LNCaP clone FGC (cell line): ENCODE measurements at regions not wholly inside any gene's neighbourhood (a gene's known extent, or its start where the extent isn't known, plus 50 kb on each side); places are given as distances from the start of the nearest gene placed in this dataset.

Experiments used
- DNase-seq: peaks from one replicate; pipeline ENCODE4 v3.0.0-alpha.2; 2011; ENCODE audit warnings: low read depth
- H3K4me3 ChIP-seq: 2 replicates; pipeline ENCODE4 v1.5.1; 2011; ENCODE audit warnings: mild to moderate bottlenecking, low read depth, low read length, control low read depth
- TF ChIP-seq, protein P1 (sequence below): IDR thresholded peaks from 2 replicates; pipeline ENCODE4 v1.5.1; 2012; ENCODE audit warnings: mild to moderate bottlenecking; ENCODE audit not compliant: control insufficient read depth, insufficient read depth; ENCODE audit errors: extremely low read depth

DNA sequence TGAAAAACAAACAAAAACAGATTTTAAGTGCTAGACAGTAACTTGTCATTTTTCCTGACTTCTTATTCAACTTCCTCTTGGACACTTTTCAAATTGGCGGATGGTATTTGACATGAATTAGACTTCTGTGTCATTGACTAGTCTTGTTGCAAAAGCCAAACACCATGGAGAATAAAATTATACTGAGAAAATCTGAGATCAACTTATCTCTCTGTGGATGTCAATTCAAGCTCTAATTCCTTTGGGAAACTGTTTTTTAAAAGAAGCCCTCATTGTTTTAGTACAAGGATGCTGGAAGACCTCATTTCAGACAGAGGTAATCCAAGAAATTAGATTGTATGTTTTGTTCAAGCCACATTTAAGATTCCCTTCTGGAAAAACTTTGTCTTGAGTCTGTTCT is 831.0 kb downstream of the SEMA5A start:
- TF ChIP-seq, protein P1, sequence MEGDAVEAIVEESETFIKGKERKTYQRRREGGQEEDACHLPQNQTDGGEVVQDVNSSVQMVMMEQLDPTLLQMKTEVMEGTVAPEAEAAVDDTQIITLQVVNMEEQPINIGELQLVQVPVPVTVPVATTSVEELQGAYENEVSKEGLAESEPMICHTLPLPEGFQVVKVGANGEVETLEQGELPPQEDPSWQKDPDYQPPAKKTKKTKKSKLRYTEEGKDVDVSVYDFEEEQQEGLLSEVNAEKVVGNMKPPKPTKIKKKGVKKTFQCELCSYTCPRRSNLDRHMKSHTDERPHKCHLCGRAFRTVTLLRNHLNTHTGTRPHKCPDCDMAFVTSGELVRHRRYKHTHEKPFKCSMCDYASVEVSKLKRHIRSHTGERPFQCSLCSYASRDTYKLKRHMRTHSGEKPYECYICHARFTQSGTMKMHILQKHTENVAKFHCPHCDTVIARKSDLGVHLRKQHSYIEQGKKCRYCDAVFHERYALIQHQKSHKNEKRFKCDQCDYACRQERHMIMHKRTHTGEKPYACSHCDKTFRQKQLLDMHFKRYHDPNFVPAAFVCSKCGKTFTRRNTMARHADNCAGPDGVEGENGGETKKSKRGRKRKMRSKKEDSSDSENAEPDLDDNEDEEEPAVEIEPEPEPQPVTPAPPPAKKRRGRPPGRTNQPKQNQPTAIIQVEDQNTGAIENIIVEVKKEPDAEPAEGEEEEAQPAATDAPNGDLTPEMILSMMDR: no peak
- no peak for DNase-seq
- no peak overlapping the region for H3K4me3 ChIP-seq

DNA sequence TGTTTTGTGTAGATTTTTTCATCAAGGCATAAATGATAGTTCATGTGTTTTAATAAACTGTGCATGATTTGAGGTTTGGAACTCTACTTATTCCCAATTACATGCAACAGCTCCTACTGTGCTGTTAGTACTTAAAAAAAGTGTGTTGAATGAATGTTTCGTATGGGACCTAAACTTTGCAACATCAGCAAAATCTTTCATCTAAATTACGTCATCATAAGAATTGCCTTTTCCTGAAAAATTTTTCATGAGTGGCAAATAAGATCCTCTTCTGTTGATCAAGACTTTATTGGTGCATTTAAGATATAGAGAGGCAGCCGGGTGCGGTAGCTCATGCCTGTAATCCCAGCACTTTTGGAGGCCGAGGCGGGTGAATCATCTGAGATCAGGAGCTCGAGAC is 826.1 kb downstream of the SEMA5A start:
- no peak for DNase-seq
- TF ChIP-seq, protein P1: no peak
- no peak overlapping the region for H3K4me3 ChIP-seq

GRCh38 chr5:8720506-8720905 is 825.4 kb downstream of the SEMA5A start:
- no peak overlapping the region for H3K4me3 ChIP-seq
- TF ChIP-seq, protein P1: no peak
- no peak for DNase-seq

DNA sequence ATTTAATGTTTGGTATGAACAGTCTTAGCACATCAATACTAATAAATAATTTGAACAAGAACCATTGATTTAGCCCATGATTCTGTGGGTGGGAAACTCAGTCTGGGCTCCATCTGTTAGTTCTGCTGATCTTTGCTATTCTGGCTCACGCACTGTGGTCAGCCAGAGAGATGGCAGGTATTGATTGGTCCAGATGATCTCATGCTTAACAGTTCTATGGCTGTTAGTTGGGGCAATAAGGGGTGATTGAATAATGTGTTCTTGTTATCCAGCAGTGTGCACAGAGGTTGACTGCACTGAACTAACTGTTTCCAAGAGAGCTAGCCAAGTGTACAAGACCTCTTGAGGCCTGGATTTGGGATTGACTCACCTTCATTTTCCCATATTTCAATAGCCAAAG is 824.3 kb downstream of the SEMA5A start:
- H3K4me3 ChIP-seq: no peak overlapping the region
- TF ChIP-seq, protein P1: no peak
- no peak for DNase-seq

GRCh38 chr5:8726383-8727036 is 819.4 kb downstream of the SEMA5A start:
- DNase-seq: no peak
- H3K4me3 ChIP-seq: no peak overlapping the region
- TF ChIP-seq, protein P1: no peak

- DNase-seq: no peak
- TF ChIP-seq, protein P1: no peak
- no peak overlapping the region for H3K4me3 ChIP-seq
These were observed 818.5 kb downstream of the SEMA5A start for GRCh38 chr5:8727396-8727795.

DNA sequence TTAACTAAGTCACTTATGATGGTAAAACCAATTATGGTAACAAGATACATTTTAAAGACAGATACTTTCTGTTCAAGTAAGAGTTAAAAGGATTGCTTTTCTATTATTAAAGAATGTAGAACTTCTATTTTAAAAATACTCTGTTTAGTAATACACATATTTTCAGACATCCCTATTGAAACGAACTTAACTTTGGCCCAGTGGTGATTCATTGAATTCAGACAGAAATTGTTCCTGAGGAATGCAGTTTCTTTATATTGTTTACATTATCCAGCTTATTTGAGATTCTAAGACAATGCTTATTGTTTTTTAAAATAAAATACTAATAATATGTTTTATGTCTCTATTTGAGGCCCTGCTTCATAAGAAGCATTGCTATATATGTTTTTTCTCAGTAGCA is 816.4 kb downstream of the SEMA5A start:
- DNase-seq: no peak
- TF ChIP-seq, protein P1: no peak

More for the DNA sequence above, 816.4 kb downstream of the SEMA5A start:
- no peak overlapping the region for H3K4me3 ChIP-seq
